Lung (tissue), 11 donors: ENCODE measurements at regions not wholly inside any gene's neighbourhood (a gene's known extent, or its start where the extent isn't known, plus 50 kb on each side); places are given as distances from the start of the nearest gene placed in this dataset.
A peak's percentile ranks its signal among the peaks of the same experiment; 100 is the strongest.

ENCODE experiments used
- ATAC-seq: fragments of 200-7000 bp; cut with Tn5 transposase; one replicate; pipeline ENCODE4 v1.9.1; 2020; ENCODE audit warnings: moderate number of reproducible peaks; ENCODE audit not compliant: insufficient read depth, low FRiP score
- DNase-seq, 3 donors: peaks; one replicate each; pipeline ENCODE4 v3.0.0-alpha.2; 2013 to 2017
- H3K27ac ChIP-seq, 2 donors: one replicate each; pipeline ENCODE4 v1.5.1; 2013; ENCODE audit warnings: mild to moderate bottlenecking in 2 of 2, moderate library complexity in 2 of 2, control low read depth in 1 of 2, inconsistent platforms in 1 of 2, low read depth in 1 of 2, low read length in 1 of 2
- H3K27me3 ChIP-seq, 3 donors: one replicate each; pipeline ENCODE4 v1.5.1; 2013; ENCODE audit warnings: low read length in 2 of 3; ENCODE audit not compliant: control insufficient read depth in 3 of 3, insufficient read depth in 3 of 3
- H3K36me3 ChIP-seq, 4 donors: one replicate each; pipeline ENCODE4 v1.5.1; 2013; ENCODE audit warnings: low read length in 4 of 4, mild to moderate bottlenecking in 1 of 4, moderate library complexity in 1 of 4; ENCODE audit not compliant: control insufficient read depth in 4 of 4, insufficient read depth in 4 of 4
- H3K4me1 ChIP-seq, 5 donors: one replicate each; pipeline ENCODE4 v1.5.1; 2013; ENCODE audit warnings: low read length in 5 of 5, mild to moderate bottlenecking in 2 of 5, moderate library complexity in 1 of 5; ENCODE audit not compliant: control insufficient read depth in 5 of 5, insufficient read depth in 5 of 5
- H3K4me3 ChIP-seq: one replicate; pipeline ENCODE4 v1.5.1; 2013; ENCODE audit warnings: mild to moderate bottlenecking, control low read depth, moderate library complexity
- H3K9ac ChIP-seq, 2 donors: one replicate each; pipeline ENCODE4 v1.5.1; 2013; ENCODE audit warnings: low read length in 2 of 2, control low read depth in 1 of 2; ENCODE audit not compliant: insufficient read depth in 1 of 2
- H3K9me3 ChIP-seq, 4 donors: one replicate each; pipeline ENCODE4 v1.5.1; 2013; ENCODE audit warnings: low read length in 3 of 4, mild to moderate bottlenecking in 1 of 4, moderate library complexity in 1 of 4; ENCODE audit not compliant: control insufficient read depth in 4 of 4, insufficient read depth in 3 of 4
- WGBS, 2 donors: extraction: QIAGEN DNeasy Blood & Tissue Kit; methylation state at CpG; one replicate each; pipeline ENCODE4 v1.1.7; 2013; 5-methylcytosine and 5-hydroxymethylcytosine counted together
- TF ChIP-seq, protein P1 (sequence below): IDR thresholded peaks from 2 replicates; pipeline ENCODE4 v1.5.1; 2012; ENCODE audit warnings: mild to moderate bottlenecking; ENCODE audit errors: control extremely low read depth, extremely low read depth
- donor health status: control.
- donor health status: control.
- donor health status: Bipolar disorder and iron deficiency.
- donor health status: healthy.
- donor health status: DM: yes; HTN: yes; CAD: no.

DNA sequence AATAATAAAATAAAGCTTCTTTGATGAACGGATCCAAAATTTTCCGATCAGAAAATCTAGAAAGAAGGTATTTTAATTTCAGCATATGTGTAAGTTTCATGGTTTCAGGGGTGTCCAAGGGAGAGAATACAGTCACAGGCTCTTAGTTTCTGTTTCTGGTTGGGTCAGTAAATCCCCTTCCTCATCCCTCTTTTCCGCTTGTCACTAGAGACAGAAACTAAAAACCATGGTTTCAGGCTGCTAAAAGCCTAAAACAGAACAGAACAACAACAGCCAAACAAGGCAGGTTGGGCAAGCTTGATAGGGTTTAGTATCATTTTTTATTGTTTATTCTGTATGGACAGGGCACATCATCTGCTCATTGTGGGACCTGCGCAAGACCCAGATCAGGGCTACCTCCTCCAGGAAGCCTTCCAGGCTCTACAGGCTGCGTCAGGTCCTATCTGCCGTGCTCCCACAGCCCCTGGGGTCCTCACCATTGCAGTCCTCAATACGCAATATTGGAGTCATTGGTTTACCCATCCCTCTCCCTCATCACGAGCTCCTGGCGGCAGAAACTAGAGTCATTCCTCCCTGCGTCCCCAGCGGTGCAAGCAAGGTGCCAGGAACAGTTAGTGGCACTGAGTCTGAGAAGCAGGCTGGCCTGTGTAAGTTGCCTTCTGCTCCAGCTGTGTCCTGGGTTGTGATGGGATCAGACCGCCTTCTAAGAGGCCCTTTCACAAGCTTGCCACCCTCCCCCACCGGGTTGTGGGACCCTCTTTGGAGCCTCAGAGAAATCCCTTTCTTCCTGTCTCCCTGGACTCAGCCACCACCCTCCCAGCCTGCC is 70.2 kb upstream of the CUX1 start:
- no peak overlapping the region for H3K9ac ChIP-seq
- WGBS, 2 donors = 83 to 89% methylated on average over 13 of the region's 13 CpGs
- H3K4me1 ChIP-seq = peaks cover 0 to 15% (median 0%) of the 10 kb centered on the region in 5 donors
- TF ChIP-seq, protein P1, sequence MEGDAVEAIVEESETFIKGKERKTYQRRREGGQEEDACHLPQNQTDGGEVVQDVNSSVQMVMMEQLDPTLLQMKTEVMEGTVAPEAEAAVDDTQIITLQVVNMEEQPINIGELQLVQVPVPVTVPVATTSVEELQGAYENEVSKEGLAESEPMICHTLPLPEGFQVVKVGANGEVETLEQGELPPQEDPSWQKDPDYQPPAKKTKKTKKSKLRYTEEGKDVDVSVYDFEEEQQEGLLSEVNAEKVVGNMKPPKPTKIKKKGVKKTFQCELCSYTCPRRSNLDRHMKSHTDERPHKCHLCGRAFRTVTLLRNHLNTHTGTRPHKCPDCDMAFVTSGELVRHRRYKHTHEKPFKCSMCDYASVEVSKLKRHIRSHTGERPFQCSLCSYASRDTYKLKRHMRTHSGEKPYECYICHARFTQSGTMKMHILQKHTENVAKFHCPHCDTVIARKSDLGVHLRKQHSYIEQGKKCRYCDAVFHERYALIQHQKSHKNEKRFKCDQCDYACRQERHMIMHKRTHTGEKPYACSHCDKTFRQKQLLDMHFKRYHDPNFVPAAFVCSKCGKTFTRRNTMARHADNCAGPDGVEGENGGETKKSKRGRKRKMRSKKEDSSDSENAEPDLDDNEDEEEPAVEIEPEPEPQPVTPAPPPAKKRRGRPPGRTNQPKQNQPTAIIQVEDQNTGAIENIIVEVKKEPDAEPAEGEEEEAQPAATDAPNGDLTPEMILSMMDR = no peak
- H3K9me3 ChIP-seq = no peaks in the 10 kb centered on the region
- no peak overlapping the region for H3K27ac ChIP-seq
- H3K36me3 ChIP-seq = no peaks in the 10 kb centered on the region
- no peak for ATAC-seq
- H3K27me3 ChIP-seq = no peaks in the 10 kb centered on the region
- peak; percentile 35 to 55 (median 47) for DNase-seq
- H3K4me3 ChIP-seq = no peak overlapping the region

GRCh38 chr7:101747879-101748345 is 69.5 kb upstream of the CUX1 start:
- H3K4me1 ChIP-seq = peaks cover 0 to 15% (median 0%) of the 10 kb centered on the region in 5 donors
- H3K4me3 ChIP-seq = no peak overlapping the region
- no peak overlapping the region for H3K27ac ChIP-seq
- H3K36me3 ChIP-seq = no peaks in the 10 kb centered on the region
- DNase-seq (no peak), ATAC-seq (no peak)
- no peaks in the 10 kb centered on the region for H3K27me3 ChIP-seq
- WGBS, 2 donors = 51 to 79% methylated on average over 14 to 15 of the region's 15 CpGs
- TF ChIP-seq, protein P1 = no peak
- H3K9ac ChIP-seq = no peak overlapping the region
- no peaks in the 10 kb centered on the region for H3K9me3 ChIP-seq

DNA sequence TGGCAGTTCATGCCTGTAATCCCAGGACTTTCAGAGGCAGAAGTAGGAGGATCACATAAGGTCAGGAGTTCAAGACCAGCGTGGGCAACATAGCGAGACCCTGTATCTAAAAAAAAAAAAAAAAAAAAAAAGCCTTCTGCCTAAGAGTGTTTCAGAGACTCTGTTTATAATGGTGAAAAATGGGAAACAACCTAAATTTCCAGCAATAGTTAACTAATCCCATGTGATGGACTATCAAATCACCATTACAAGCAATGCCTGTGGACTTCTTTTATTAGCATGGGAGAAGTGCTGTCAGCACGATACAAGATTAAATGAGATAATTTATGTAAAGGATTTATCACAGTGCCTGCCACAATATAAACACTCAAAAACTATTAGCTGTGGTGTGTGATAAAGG is 67.5 kb upstream of the CUX1 start:
- Histone ChIP-seq H3K36me3 (no peaks in the 10 kb centered on the region), H3K9ac (no peak overlapping the region), H3K4me1 (peaks cover 0 to 16% (median 0%) of the 10 kb centered on the region in 5 donors), H3K27ac (no peak overlapping the region), H3K4me3 (no peak overlapping the region), H3K9me3 (no peaks in the 10 kb centered on the region), H3K27me3 (no peaks in the 10 kb centered on the region)
- 91% methylated on average over 3 of the region's 3 CpGs for WGBS, 2 donors
- DNase-seq (no peak), ATAC-seq (no peak)
- TF ChIP-seq, protein P1 = no peak
